ENCODE measurements at regions not wholly inside any gene's neighbourhood (a gene's known extent, or its start where the extent isn't known, plus 50 kb on each side); places are given as distances from the start of the nearest gene placed in this dataset.

DNA sequence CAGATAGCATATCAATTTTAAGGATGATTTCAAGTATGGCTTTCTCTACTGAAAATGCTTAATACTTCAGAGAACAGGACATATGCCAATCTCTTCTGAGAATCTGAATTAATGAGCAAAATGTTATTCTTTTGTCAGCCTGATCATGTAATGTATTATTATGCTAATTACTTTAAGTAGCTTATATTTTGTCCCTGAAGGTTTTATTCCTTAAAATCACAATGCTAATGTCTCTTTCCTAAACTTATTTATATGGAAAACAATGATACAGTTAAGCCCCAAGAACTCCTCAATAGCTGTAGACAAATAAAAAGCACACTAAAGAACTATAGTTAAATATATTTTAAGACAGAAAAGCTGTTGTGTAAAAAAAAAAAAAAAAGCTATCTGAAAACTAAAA, 256.9 kb upstream of the PTPRD start:
- no TSS peak for BruUV-seq (replicated peaks)
- POLR2A ChIA-PET: no interaction called here
- FAIRE-seq (no peak), DNase-seq (ENCODE audit: low read depth, low spot score) (no peak)
- no peaks in the 10 kb centered on the region for H3K36me3 ChIP-seq (ENCODE audit: control insufficient read depth in 2 of 2, extremely low read depth in 1 of 2, insufficient read depth in 2 of 2, low read length in 2 of 2)
- H3K27ac ChIP-seq (ENCODE audit: insufficient read depth, low read depth, low read length): no peak overlapping the region
- H4K20me1 ChIP-seq (replicated peaks; ENCODE audit: control insufficient read depth, extremely low read depth, insufficient read depth, low read length): no peaks in the 10 kb centered on the region
- intact Hi-C loops (cut with micrococcal nuclease) (no loop called here), dilution Hi-C loops (cut with MboI; ENCODE audit: extremely low pct_ligation_motif_present, low sequenced_read_pairs) (no loop called here)
- H2AFZ ChIP-seq (ENCODE audit: low read depth, low read length): no peak overlapping the region
- no peak overlapping the region for H3K4me3 ChIP-seq (replicated peaks in 1 of 3; ENCODE audit: insufficient read depth in 1 of 3, low read depth in 1 of 3, low read length in 3 of 3)
- no peaks in the 10 kb centered on the region for H3K9me3 ChIP-seq (replicated peaks; ENCODE audit: control insufficient read depth, insufficient read depth, low read length)
- CTCF ChIA-PET: interaction anchor here (1.0 to 1.9 kb wide), 3 partner anchors 10 to 14 kb away, joined by 3 to 9 read pairs (median 3); no protein-coding TSS in a partner anchor
- no peak overlapping the region for H3K4me2 ChIP-seq (ENCODE audit: insufficient read depth, low read length)
- no peaks in the 10 kb centered on the region for H3K79me2 ChIP-seq (ENCODE audit: control insufficient read depth, insufficient read depth, low read length)
- H3K9ac ChIP-seq (replicated peaks; ENCODE audit: extremely low read depth, insufficient read depth, low read length): no peak overlapping the region
- H3K27me3 ChIP-seq (ENCODE audit: control insufficient read depth in 2 of 2, insufficient read depth in 2 of 2, low read length in 2 of 2): no peaks in the 10 kb centered on the region
- no peak for TF ChIP-seq FOS (IDR thresholded peaks at IDR 0.05; ENCODE audit: borderline replicate concordance, insufficient read depth, low read length)
- no peak for TF ChIP-seq JUN (IDR thresholded peaks at IDR 0.05; ENCODE audit: borderline replicate concordance, insufficient read depth, insufficient read length, low read depth)
- no peak for TF ChIP-seq EZH2 (IDR thresholded peaks at IDR 0.05; ENCODE audit: borderline replicate concordance, low read depth, low read length, severe bottlenecking)
- no peak for TF ChIP-seq MYC (IDR thresholded peaks at IDR 0.05; ENCODE audit: low read depth, low read length)
- no peak for TF ChIP-seq GATA2 (IDR thresholded peaks at IDR 0.05; ENCODE audit: insufficient read depth, insufficient read length, low read depth, low read length)
- TF ChIP-seq POLR2AphosphoS5 (IDR thresholded peaks at IDR 0.05; ENCODE audit: insufficient read depth, low read depth, low read length): no peak
- TF ChIP-seq, protein P1, sequence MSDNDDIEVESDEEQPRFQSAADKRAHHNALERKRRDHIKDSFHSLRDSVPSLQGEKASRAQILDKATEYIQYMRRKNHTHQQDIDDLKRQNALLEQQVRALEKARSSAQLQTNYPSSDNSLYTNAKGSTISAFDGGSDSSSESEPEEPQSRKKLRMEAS (IDR thresholded peaks at IDR 0.05; ENCODE audit: insufficient read depth, insufficient read length): no peak
- TF ChIP-seq, protein P2, sequence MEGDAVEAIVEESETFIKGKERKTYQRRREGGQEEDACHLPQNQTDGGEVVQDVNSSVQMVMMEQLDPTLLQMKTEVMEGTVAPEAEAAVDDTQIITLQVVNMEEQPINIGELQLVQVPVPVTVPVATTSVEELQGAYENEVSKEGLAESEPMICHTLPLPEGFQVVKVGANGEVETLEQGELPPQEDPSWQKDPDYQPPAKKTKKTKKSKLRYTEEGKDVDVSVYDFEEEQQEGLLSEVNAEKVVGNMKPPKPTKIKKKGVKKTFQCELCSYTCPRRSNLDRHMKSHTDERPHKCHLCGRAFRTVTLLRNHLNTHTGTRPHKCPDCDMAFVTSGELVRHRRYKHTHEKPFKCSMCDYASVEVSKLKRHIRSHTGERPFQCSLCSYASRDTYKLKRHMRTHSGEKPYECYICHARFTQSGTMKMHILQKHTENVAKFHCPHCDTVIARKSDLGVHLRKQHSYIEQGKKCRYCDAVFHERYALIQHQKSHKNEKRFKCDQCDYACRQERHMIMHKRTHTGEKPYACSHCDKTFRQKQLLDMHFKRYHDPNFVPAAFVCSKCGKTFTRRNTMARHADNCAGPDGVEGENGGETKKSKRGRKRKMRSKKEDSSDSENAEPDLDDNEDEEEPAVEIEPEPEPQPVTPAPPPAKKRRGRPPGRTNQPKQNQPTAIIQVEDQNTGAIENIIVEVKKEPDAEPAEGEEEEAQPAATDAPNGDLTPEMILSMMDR (IDR thresholded peaks at IDR 0.05; ENCODE audit: extremely low read depth in 1 of 2, insufficient read depth in 1 of 2, low read depth in 1 of 2, low read length in 2 of 2): no peak
- TF ChIP-seq POLR2A (IDR thresholded peaks at IDR 0.05; ENCODE audit: low read depth, low read length): no peak
- H3K4me1 ChIP-seq (ENCODE audit: control insufficient read depth, extremely low read depth, insufficient read depth, low read length): no peaks in the 10 kb centered on the region
- H3K9me1 ChIP-seq (replicated peaks; ENCODE audit: control insufficient read depth, extremely low read depth, insufficient read depth, low read length): no peaks in the 10 kb centered on the region
